Lower leg skin (tissue), 3 donors: ENCODE measurements at regions not wholly inside any gene's neighbourhood (a gene's known extent, or its start where the extent isn't known, plus 50 kb on each side); places are given as distances from the start of the nearest gene placed in this dataset.

ENCODE experiments used
- CTCF ChIP-seq, 3 donors: fragments of 450-650 bp; IDR thresholded peaks; one replicate each; pipeline ENCODE4 v1.5.1; 2016; ENCODE audit warnings: antibody characterized with exemption in 3 of 3, mild to moderate bottlenecking in 3 of 3, moderate library complexity in 2 of 3
- POLR2A ChIP-seq, 2 donors: fragments of 450-650 bp; IDR thresholded peaks; one replicate each; pipeline ENCODE4 v1.6.1; 2016 to 2017; ENCODE audit warnings: antibody characterized with exemption in 2 of 2, mild to moderate bottlenecking in 1 of 2, moderate library complexity in 1 of 2

GRCh38 chr5:28810751-28811136 is 1772.4 kb upstream of the CDH9 start:
- TF ChIP-seq CTCF (IDR thresholded peaks at IDR 0.05) (no peak), POLR2A (IDR thresholded peaks at IDR 0.05) (no peak)
